Ovary (tissue), 3 donors: ENCODE measurements at regions not wholly inside any gene's neighbourhood (a gene's known extent, or its start where the extent isn't known, plus 50 kb on each side); places are given as distances from the start of the nearest gene placed in this dataset.

ENCODE experiments used
- CTCF ChIP-seq, 3 donors: fragments of 450-650 bp in 2 of 3; fragments of 200-600 bp in 1 of 3; IDR thresholded peaks; one replicate each; pipeline versions ENCODE4 v1.5.1 to v1.8.0; 2016 to 2022; ENCODE audit warnings: antibody characterized with exemption in 3 of 3, mild to moderate bottlenecking in 1 of 3
- EP300 ChIP-seq: sonication (generic); formaldehyde crosslinking; IDR thresholded peaks from one replicate; pipeline ENCODE4 v1.6.1; 2017; ENCODE audit warnings: antibody characterized with exemption
- POLR2A ChIP-seq: fragments of 450-650 bp; IDR thresholded peaks from one replicate; pipeline ENCODE4 v1.6.1; 2017; ENCODE audit warnings: antibody characterized with exemption, mild to moderate bottlenecking, moderate library complexity
- donor health status: DM: no; HTN: no; CAD: no.

- TF ChIP-seq CTCF (IDR thresholded peaks at IDR 0.05) (no peak), EP300 (no peak), POLR2A (no peak)
Observed at GRCh38 chr2:8455236-8456150, 226.4 kb upstream of the ID2 start.
